ENCODE measurements at regions not wholly inside any gene's neighbourhood (a gene's known extent, or its start where the extent isn't known, plus 50 kb on each side); places are given as distances from the start of the nearest gene placed in this dataset.

DNA sequence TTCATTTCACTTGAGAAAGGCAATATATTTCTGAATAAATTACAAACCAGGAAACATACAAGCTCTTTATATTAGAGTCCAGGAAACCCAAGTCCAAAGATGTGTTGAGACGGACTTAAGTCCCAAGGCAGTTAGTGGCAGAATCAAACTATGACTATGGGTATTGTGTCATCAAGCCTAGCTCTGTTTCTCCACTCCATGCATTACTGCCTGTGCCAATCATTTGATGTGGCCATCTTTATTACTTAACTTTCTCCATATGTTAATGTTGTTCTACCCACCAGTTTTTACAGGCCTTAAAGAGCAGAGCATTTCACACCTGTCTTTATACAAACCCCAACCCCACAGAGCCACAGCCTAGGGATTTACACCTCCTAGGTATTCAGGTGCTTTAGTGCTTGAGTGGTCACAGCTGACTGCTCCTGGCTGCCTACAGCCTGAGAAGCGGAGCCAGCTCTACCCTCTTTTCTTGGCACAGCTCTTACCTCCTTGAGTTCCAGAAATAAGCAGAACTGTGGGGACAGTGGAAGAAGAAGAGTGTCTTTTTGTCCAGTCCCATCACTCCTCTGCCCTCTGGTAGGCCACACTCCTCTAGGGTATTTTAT is 92.1 kb downstream of the DTWD1 start:
- H3K4me3 ChIP-seq, result no peak overlapping the region
- no peak overlapping the region for H3K27ac ChIP-seq
- TF ChIP-seq, protein P1, sequence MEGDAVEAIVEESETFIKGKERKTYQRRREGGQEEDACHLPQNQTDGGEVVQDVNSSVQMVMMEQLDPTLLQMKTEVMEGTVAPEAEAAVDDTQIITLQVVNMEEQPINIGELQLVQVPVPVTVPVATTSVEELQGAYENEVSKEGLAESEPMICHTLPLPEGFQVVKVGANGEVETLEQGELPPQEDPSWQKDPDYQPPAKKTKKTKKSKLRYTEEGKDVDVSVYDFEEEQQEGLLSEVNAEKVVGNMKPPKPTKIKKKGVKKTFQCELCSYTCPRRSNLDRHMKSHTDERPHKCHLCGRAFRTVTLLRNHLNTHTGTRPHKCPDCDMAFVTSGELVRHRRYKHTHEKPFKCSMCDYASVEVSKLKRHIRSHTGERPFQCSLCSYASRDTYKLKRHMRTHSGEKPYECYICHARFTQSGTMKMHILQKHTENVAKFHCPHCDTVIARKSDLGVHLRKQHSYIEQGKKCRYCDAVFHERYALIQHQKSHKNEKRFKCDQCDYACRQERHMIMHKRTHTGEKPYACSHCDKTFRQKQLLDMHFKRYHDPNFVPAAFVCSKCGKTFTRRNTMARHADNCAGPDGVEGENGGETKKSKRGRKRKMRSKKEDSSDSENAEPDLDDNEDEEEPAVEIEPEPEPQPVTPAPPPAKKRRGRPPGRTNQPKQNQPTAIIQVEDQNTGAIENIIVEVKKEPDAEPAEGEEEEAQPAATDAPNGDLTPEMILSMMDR (IDR thresholded peaks at IDR 0.05), result no peak
- TF ChIP-seq EP300 (IDR thresholded peaks at IDR 0.05) (no peak), POLR2A (IDR thresholded peaks at IDR 0.05) (no peak)
- no peaks in the 10 kb centered on the region for H3K27me3 ChIP-seq
- intact Hi-C loops (cut with DNase I), result no loop called here
- no peaks in the 10 kb centered on the region for H3K9me3 ChIP-seq
- H3K4me1 ChIP-seq (ENCODE audit: insufficient read depth), result no peaks in the 10 kb centered on the region
- no peaks in the 10 kb centered on the region for H3K36me3 ChIP-seq
- DNase-seq, result no peak
- WGBS, 3 donors, result 94 to 95% (median 95%) methylated on average over 2 of the region's 2 CpGs

DNA sequence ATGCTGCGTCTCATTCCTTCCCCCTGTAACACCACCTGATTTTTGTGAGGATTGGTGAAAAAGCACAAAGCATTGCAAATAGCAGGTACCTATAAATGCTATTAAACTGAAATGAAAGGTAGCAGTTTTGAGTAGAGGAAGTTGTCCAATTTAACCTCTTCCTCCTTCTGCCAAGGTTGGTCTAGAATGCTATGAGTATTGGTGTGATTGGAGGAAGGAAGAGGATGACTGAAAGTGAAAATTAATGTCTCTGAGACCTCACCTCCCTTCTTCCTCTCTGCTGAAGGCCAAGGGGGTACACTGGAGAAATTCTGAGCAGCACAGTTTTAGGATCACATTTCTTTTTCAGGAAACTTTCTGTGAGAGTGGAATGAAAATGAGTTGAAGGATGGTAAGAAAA is 94.4 kb downstream of the DTWD1 start:
- intact Hi-C loops (cut with DNase I), result no loop called here
- TF ChIP-seq, protein P1 (IDR thresholded peaks at IDR 0.05), result no peak
- no peak for TF ChIP-seq POLR2A (IDR thresholded peaks at IDR 0.05)
- TF ChIP-seq EP300 (IDR thresholded peaks at IDR 0.05), result no peak
- no peak overlapping the region for H3K4me3 ChIP-seq
- H3K36me3 ChIP-seq, result no peaks in the 10 kb centered on the region
- 89 to 97% (median 96%) methylated on average over 1 of the region's 1 CpG for WGBS, 3 donors
- no peaks in the 10 kb centered on the region for H3K4me1 ChIP-seq (ENCODE audit: insufficient read depth)
- H3K27ac ChIP-seq, result no peak overlapping the region
- H3K27me3 ChIP-seq, result no peaks in the 10 kb centered on the region
- H3K9me3 ChIP-seq, result no peaks in the 10 kb centered on the region
- no peak for DNase-seq

DNA sequence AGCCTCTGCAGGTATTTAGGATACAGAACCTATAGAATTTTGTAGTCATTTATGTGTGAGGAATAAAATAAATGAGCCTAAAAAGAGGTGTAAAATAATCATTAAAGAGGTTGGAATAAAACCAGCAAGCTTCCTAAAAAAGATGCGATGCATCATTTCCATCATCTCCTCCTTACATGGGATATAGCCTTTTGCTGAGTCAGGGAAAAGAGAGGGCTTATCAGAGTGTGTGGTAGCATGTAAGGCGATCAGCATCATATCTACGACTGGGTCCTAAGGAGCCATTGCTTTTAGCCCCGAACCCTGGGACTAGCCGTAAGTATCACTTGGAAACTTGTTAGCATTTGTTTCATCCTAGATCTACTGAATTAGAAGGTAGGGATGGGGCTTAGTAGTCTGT is 94.9 kb downstream of the DTWD1 start:
- H3K36me3 ChIP-seq, result no peaks in the 10 kb centered on the region
- H3K4me1 ChIP-seq (ENCODE audit: insufficient read depth), result no peaks in the 10 kb centered on the region
- no peaks in the 10 kb centered on the region for H3K9me3 ChIP-seq
- DNase-seq, result no peak
- intact Hi-C loops (cut with DNase I), result no loop called here
- no peak overlapping the region for H3K27ac ChIP-seq
- TF ChIP-seq, protein P1 (IDR thresholded peaks at IDR 0.05), result no peak
- TF ChIP-seq POLR2A (IDR thresholded peaks at IDR 0.05) (no peak), EP300 (IDR thresholded peaks at IDR 0.05) (no peak)
- WGBS, 3 donors, result 74 to 98% (median 91%) methylated on average over 5 of the region's 5 CpGs
- H3K4me3 ChIP-seq, result no peak overlapping the region
- H3K27me3 ChIP-seq, result no peaks in the 10 kb centered on the region

DNA sequence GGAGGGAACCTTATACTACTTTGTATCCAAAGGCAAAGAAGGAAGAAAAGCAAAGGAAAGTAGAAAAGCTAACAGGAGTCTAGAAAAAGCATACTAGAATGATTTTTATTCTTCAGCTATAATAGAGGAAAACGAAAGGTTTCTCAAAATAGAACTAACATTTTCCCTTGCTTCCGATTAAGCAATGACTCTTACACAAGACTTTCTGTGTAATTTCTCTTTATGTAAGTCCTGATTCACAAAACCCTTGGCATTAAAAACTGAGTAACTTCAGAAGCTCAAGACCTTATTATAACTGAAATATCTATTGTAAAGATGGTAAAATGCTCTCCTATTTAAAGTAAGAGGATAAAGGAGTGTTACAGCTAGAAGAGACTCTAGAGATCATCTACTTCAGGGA is 97.4 kb downstream of the DTWD1 start:
- Histone ChIP-seq H3K9me3 (no peaks in the 10 kb centered on the region), H3K27me3 (no peaks in the 10 kb centered on the region), H3K27ac (peak overlapping the region in 1 of 2 donors; percentile 70), H3K4me1 (ENCODE audit: insufficient read depth) (no peaks in the 10 kb centered on the region), H3K36me3 (no peaks in the 10 kb centered on the region), H3K4me3 (no peak overlapping the region)
- intact Hi-C loops (cut with DNase I), result no loop called here
- DNase-seq, result no peak
- TF ChIP-seq EP300 (IDR thresholded peaks at IDR 0.05) (no peak), POLR2A (IDR thresholded peaks at IDR 0.05) (no peak)
- TF ChIP-seq, protein P1 (IDR thresholded peaks at IDR 0.05), result no peak
- 14 to 30% (median 26%) methylated on average over 2 of the region's 2 CpGs for WGBS, 3 donors

Measured in ovary (tissue), 7 donors.